KMS-11 (cell line): ENCODE measurements at regions not wholly inside any gene's neighbourhood (a gene's known extent, or its start where the extent isn't known, plus 50 kb on each side); places are given as distances from the start of the nearest gene placed in this dataset.

Experiments
- H2AFZ ChIP-seq: fragments of 200-600 bp; sonication (generic); 2 replicates; pipeline ENCODE4 v1.6.1; 2016; ENCODE audit warnings: antibody characterized with exemption, mixed run types, low read depth
- H3K27ac ChIP-seq: fragments of 200-600 bp; sonication (generic); 2 replicates; pipeline ENCODE4 v1.6.1; 2016; ENCODE audit warnings: mild to moderate bottlenecking, mixed run types
- H3K27me3 ChIP-seq: fragments of 200-600 bp; sonication (generic); 2 replicates; pipeline ENCODE4 v1.6.1; 2017; ENCODE audit warnings: mild to moderate bottlenecking, low read depth, mixed run types, moderate library complexity; ENCODE audit not compliant: insufficient read depth
- H3K36me3 ChIP-seq: fragments of 200-600 bp; sonication (generic); 2 replicates; pipeline ENCODE4 v1.6.1; 2017; ENCODE audit warnings: mild to moderate bottlenecking, mixed run types; ENCODE audit not compliant: insufficient read depth
- H3K4me1 ChIP-seq: fragments of 200-600 bp; sonication (generic); 2 replicates; pipeline ENCODE4 v1.6.1; 2016; ENCODE audit warnings: mild to moderate bottlenecking, low read depth, mixed run types; ENCODE audit not compliant: poor library complexity, severe bottlenecking
- H3K4me2 ChIP-seq: fragments of 200-600 bp; sonication (generic); 2 replicates; pipeline ENCODE4 v1.7.0; 2016; ENCODE audit warnings: mild to moderate bottlenecking, mixed run types
- H3K4me3 ChIP-seq: fragments of 200-600 bp; sonication (generic); IDR thresholded peaks from 2 replicates; pipeline ENCODE4 v1.6.1; 2017; ENCODE audit warnings: low read depth, low read length, mixed read lengths; ENCODE audit not compliant: insufficient read depth
- H3K79me2 ChIP-seq: fragments of 200-600 bp; sonication (generic); 2 replicates; pipeline ENCODE4 v1.6.1; 2016; ENCODE audit warnings: low read depth, mixed run types; ENCODE audit not compliant: insufficient read depth
- H3K9ac ChIP-seq: fragments of 200-600 bp; sonication (generic); 2 replicates; pipeline ENCODE4 v1.6.1; 2016; ENCODE audit warnings: mild to moderate bottlenecking, mixed run types
- H4K20me1 ChIP-seq: fragments of 200-600 bp; sonication (generic); 2 replicates; pipeline ENCODE4 v1.6.1; 2016; ENCODE audit warnings: mild to moderate bottlenecking, mixed run types; ENCODE audit not compliant: insufficient read depth
- CTCF ChIP-seq: fragments of 200-600 bp; sonication (generic); conservative IDR thresholded peaks from 2 replicates; pipeline ENCODE4 v1.6.1; 2017; ENCODE audit warnings: low read depth, mild to moderate bottlenecking, antibody characterized with exemption, low read length, moderate library complexity, mixed read lengths

- Histone ChIP-seq H3K27me3 (no peaks in the 10 kb centered on the region), H3K4me1 (no peaks in the 10 kb centered on the region), H2AFZ (no peak overlapping the region), H3K4me3 (no peak overlapping the region), H3K4me2 (no peak overlapping the region), H3K9ac (no peak overlapping the region), H3K36me3 (no peaks in the 10 kb centered on the region), H4K20me1 (no peaks in the 10 kb centered on the region), H3K27ac (no peak overlapping the region), H3K79me2 (no peaks in the 10 kb centered on the region)
- TF ChIP-seq CTCF = no peak
Observed at GRCh38 chr10:2362331-2362730, 625.0 kb upstream of the ADARB2 start.

GRCh38 chr10:2358586-2358985 is 621.3 kb upstream of the ADARB2 start:
- no peaks in the 10 kb centered on the region for H3K27me3 ChIP-seq
- no peaks in the 10 kb centered on the region for H4K20me1 ChIP-seq
- no peaks in the 10 kb centered on the region for H3K79me2 ChIP-seq
- H3K4me1 ChIP-seq = no peaks in the 10 kb centered on the region
- no peak overlapping the region for H3K27ac ChIP-seq
- H2AFZ ChIP-seq = no peak overlapping the region
- no peak overlapping the region for H3K4me2 ChIP-seq
- H3K4me3 ChIP-seq = no peak overlapping the region
- no peak for TF ChIP-seq CTCF
- H3K36me3 ChIP-seq = no peaks in the 10 kb centered on the region
- no peak overlapping the region for H3K9ac ChIP-seq

GRCh38 chr10:2356670-2357069 is 619.3 kb upstream of the ADARB2 start:
- H4K20me1 ChIP-seq = no peaks in the 10 kb centered on the region
- no peaks in the 10 kb centered on the region for H3K79me2 ChIP-seq
- H3K36me3 ChIP-seq = no peaks in the 10 kb centered on the region
- no peak overlapping the region for H3K4me3 ChIP-seq
- no peak overlapping the region for H3K4me2 ChIP-seq
- H3K27me3 ChIP-seq = no peaks in the 10 kb centered on the region
- H2AFZ ChIP-seq = no peak overlapping the region
- no peak for TF ChIP-seq CTCF
- H3K4me1 ChIP-seq = no peaks in the 10 kb centered on the region
- H3K27ac ChIP-seq = no peak overlapping the region
- no peak overlapping the region for H3K9ac ChIP-seq

GRCh38 chr10:2351566-2351965 is 614.2 kb upstream of the ADARB2 start:
- Histone ChIP-seq H3K4me2 (no peak overlapping the region), H3K36me3 (no peaks in the 10 kb centered on the region), H3K27me3 (no peaks in the 10 kb centered on the region), H3K4me1 (no peaks in the 10 kb centered on the region), H3K4me3 (no peak overlapping the region), H3K27ac (no peak overlapping the region), H4K20me1 (no peaks in the 10 kb centered on the region), H3K79me2 (no peaks in the 10 kb centered on the region), H3K9ac (no peak overlapping the region), H2AFZ (no peak overlapping the region)
- no peak for TF ChIP-seq CTCF

- Histone ChIP-seq H3K36me3 (no peaks in the 10 kb centered on the region), H2AFZ (no peak overlapping the region), H3K27me3 (no peaks in the 10 kb centered on the region), H3K27ac (no peak overlapping the region), H3K79me2 (no peaks in the 10 kb centered on the region), H3K4me2 (no peak overlapping the region), H3K9ac (no peak overlapping the region), H4K20me1 (no peaks in the 10 kb centered on the region), H3K4me1 (no peaks in the 10 kb centered on the region), H3K4me3 (no peak overlapping the region)
- no peak for TF ChIP-seq CTCF
Observed at GRCh38 chr10:2342206-2342605, 604.9 kb upstream of the ADARB2 start.
